D721Med (cell line): ENCODE measurements at regions not wholly inside any gene's neighbourhood (a gene's known extent, or its start where the extent isn't known, plus 50 kb on each side); places are given as distances from the start of the nearest gene placed in this dataset.

ENCODE experiments used
- DNase-seq: peaks from one replicate; pipeline ENCODE4 v3.0.0; 2011; ENCODE audit warnings: low spot score; ENCODE audit not compliant: insufficient read length
- FAIRE-seq: peaks from 2 replicates; lab custom pipeline; 2011; peaks lifted over from hg19 to GRCh38; lab: Jason Lieb, UNC
- CTCF ChIP-seq: IDR thresholded peaks from 2 replicates; pipeline ENCODE4 v1.5.1; 2012; ENCODE audit warnings: mild to moderate bottlenecking, control low read depth; ENCODE audit not compliant: insufficient read depth; ENCODE audit errors: missing control alignments

- peak; percentile 64 for TF ChIP-seq CTCF
- no peak for FAIRE-seq
- DNase-seq, result no peak
These were observed 205.3 kb downstream of the SLCO4C1 start for GRCh38 chr5:102090770-102091169.

DNA sequence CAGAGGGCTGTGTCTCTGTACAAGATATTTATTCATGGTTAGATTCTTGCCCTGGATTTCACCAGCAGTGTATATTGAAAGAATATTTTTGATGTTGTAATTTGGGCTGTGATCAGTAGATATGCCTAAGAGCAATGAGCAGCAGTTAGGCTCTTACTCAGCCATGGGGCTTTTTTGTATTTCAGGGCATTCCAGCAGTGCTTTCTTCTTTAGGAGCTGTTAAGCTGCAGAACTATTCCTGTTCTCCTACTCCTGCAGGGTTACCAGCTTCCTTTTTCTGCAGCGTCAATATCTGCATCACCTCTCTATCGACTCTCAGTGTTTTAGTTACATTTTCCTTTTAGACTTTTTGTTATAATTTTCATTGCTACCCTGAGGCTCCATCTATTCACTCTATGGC is 206.2 kb downstream of the SLCO4C1 start:
- TF ChIP-seq CTCF, result no peak
- FAIRE-seq (no peak), DNase-seq (no peak)

GRCh38 chr5:102087906-102088305 is 208.2 kb downstream of the SLCO4C1 start:
- no peak for DNase-seq
- no peak for FAIRE-seq
- no peak for TF ChIP-seq CTCF

DNA sequence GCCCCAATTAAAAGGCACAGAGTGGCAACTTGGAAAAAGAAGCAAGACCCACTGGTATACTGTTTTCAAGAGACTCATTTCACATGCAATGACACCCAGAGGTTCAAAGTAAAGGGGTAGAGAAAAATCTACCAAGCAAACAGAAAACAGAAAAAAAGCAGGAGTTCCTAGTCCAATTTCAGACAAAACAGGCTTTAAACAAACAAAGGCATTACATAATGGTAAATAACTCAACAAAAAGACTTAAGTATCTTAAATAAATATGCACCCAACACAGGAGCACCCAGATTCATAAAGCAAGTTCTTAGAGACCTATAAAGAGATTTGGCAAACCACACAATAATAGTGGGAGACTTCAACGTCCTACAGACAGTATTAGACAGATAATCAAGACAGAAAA is 215.8 kb downstream of the SLCO4C1 start:
- FAIRE-seq (no peak), DNase-seq (no peak)
- no peak for TF ChIP-seq CTCF

GRCh38 chr5:102077920-102078319 is 218.2 kb downstream of the SLCO4C1 start:
- no peak for TF ChIP-seq CTCF
- DNase-seq (no peak), FAIRE-seq (no peak)

- DNase-seq, result no peak
- no peak for TF ChIP-seq CTCF
- FAIRE-seq, result no peak
These were observed 226.1 kb downstream of the SLCO4C1 start for GRCh38 chr5:102069974-102070373.

DNA sequence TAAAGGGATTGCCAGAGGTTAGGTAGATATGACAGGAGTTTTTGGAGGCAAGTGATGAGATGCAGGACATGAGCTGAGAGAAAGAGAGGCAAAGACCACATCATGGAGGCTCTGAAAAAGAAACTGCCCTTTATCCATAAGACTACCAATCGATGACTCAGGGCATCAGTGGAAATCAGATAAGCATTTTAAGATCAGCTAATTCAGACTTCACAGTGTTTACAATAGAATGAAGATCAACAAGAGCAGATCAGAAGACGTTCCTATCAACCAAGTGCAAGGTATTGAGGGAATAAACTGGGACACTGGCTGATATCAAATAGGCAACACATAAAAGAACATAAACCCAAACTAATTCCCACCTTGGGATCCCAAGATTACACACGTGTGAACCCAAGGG is 227.2 kb downstream of the SLCO4C1 start:
- no peak for FAIRE-seq
- DNase-seq, result no peak
- no peak for TF ChIP-seq CTCF
